ENCODE measurements at regions not wholly inside any gene's neighbourhood (a gene's known extent, or its start where the extent isn't known, plus 50 kb on each side); places are given as distances from the start of the nearest gene placed in this dataset.

DNA sequence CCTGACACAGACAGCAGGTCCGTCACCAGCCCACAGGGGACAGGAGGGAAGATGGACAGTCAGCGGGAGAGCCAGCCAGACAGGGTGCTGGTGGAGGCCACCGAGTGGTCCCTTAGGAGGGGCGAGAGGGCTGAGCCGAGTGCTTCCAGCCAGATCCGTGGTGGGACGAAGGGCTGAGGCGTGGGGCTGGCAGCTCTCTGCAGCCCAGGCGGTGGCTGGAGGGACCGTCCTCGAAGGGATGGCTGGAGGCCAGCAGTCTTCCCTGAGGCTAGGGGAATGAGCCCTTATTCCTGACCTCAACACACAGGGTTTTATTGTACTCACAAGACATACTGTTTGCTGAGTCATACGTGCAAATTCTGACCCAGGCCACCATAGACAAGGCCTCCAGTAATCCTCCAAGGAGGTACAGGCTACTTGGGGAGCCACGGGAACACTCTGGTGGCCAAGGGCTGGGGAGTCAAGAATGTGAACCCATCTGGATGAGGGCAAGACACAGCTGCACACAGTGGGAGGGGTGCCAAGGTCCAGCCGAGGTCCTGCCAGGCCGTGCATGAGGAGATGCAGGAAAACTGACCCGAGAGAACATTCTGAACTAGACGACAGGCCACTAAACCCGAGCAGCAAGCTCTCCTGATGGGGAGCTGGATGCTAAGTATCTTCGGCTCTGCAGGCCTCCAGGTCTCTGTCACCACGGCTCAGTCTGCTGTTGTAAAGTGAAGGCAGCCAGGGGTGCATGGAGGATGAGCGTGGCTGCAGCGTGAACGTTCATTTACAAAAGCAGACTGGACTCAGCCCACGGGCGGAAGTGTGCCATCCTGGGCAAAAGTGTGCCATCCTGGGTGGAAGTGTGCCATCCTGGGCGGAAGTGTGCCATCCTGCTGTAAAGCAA, 242.5 kb downstream of the TTLL2 start:
- no peak for DNase-seq

DNA sequence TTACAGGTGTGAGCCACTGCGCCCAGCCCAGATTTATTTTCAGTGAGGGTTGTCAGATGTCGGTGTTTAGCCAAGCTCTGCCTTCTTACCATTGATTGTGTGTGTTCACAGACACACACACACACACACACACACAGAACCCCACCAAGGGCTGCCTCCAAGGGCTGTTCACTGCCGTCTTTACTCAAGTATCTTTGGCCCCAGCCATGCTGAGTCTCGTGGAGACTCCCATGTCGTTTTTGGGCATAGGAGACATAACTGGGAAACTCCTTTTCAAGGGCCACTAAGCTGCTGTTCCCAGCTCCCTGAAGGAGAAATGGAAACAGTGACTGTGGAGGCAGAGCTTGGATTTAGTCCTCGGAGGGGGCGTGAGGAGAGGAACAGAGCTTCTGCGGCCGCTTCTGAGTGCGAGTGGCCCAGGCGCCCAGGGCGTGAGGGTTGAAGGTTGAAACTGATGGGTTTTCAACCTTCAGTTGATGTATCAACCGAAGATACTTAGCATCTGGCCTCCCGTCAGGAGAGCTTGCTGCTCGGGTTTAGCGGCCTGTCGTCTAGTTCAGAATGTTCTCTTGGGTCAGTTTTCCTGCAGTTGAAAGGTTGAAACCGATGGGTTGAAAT, 243.6 kb downstream of the TTLL2 start:
- no peak for DNase-seq

DNA sequence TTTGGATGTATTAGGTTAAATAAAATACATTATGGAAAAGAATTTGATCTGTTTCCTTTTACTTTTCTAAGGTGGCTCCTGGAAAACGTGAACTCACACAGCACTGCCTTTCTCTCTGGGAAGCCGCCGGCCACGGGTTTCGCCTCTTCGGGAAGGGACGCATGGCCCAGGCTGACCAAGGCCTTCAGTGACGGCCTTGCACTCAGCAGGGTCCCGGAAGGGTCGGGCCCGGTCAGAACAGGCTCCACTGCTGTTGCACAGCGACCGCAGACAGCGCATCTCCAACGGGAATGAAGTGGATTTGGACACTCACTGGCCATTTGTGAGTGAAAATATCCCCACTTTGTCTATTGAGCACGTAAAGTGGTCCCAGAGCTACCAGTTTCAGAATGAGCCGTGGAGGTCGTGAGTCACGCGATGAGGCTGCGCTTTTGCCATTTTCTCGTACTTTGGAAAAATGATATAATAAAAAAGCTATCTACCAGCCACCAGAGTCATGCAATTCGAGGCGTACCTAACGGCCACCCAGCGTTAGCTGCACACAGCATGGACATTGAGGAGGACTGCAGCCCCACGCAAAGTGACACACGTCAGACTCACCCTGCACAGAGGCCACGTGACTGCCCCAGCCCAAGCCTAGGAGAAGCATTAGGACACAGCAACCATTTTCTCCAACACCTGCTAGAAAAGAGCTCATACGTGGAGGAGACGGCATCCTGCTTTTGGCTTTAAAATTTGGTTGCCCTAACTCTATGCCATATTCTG, 244.3 kb downstream of the TTLL2 start:
- no peak for DNase-seq

DNA sequence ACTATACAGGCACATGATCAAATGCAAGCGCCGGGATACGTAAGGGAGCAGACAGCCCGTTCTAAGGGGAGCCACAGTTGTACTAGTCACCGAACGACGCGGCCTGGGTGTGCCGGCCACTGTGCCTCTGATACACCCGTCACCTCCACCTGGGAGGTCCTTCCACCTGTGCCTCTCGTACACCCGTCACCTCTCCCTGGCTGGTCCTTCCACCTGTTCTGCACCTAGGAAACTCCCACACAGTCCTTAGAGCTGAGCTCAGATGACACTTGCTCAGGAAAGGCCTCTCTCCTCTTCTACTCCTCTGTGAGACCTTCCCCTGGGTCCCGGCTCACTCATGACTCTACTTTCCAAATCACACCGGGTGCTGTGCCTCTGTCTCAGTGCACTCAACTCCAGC, 245.0 kb downstream of the TTLL2 start:
- no peak for DNase-seq

DNA sequence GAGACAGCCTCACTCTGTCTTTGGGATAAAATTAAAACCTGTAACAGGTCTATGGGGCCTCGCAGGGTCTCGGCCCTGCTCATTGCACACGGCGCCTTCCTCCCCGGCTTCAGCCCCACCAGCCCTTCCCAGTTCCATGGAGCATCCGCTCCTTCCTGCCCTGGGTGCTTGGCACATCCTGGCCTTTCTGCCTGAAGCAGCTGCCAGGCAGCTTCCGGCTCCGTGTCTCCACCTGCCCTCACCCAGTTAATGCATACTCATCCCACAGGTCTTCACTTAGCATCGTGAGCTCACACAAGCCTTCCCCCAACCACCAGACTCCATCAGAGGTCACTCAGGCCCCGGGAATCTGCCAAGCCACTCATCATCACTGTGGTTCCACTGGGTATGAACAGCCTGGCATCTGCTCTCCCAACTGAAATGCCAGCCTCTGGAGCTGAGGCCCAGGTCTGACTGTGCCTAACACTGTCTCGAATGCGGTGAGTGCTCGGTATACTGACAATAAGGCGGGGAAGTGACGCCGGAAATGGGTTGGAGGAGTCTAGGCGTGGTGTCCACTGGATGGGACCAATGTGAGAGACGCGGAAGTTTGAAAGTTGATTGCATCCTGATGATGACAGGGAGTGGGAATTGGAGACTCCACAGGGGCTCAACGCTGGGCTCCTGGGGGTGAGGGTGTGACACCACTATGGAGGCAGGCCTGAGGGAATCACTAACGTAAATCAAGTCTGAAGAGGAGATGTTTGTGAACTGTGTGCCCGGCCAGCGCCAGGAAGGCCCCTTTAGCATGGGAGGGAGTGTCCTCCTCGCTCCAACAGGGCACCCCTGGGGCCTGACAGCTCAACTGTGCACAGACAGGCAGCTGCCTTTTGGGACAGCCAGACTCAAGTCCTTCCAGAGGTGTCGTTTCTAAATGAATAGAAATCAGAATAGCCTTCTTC, 245.8 kb downstream of the TTLL2 start:
- DNase-seq = no peak

DNA sequence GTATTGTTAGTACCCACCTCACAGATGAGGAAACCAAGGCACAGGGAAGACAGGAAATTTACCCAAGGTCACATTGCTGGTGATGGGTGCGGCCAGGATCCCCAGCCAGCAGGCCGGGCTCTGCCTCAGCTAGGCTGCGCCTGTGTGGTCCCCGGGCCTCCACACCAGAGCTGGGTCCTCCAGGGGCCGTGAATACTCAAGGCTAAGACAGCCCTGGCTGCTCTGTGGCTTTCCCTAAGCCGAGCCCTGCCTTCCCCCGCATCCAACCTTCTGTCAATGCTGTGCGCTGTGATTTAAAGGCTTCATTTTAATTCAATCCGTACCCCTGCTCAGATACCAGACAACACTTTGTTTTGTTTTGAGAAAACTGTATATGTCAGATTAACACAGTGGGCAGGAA, 246.7 kb downstream of the TTLL2 start:
- no peak for DNase-seq

DNA sequence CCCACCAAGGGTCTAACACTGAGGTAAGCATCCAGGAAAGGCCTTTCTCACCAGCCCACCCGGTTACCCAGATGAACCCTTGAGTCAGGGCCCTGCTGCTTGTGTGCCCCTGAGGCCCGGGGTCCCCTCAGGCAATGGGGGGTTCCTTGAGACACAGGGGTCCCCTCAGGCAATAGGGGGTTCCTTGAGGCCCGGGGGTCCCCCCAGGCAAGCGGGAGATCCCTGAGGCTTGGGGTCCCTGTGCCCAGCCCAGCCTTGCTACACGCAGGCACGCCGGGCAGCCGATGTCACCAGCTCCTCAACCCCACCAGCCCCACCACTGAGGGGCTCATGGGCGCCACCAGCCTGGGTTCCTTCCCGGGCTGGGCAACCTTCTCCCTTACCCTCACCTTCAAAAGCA, 247.2 kb downstream of the TTLL2 start:
- no peak for DNase-seq

DNA sequence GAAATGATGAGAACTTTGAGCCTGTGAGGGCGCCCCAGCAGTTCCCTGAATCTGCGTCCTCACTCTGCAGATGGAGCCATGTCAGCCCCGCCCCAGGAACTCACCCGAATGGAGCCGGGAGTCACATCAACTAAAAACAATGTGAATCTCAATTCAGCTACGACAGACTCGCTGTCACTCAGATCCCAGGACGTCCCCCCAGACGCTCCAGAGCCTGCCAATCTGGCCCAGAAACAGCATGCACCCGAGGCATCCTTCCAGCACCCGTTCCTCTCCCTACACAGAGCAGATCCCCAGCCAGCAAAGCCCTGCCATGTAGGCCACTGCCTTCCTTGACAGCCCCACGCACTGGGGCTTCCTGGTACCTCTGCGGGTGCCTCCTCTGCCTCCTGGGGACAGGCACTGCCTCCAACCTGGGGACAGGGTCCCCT, 248.0 kb downstream of the TTLL2 start:
- DNase-seq = no peak

DNA sequence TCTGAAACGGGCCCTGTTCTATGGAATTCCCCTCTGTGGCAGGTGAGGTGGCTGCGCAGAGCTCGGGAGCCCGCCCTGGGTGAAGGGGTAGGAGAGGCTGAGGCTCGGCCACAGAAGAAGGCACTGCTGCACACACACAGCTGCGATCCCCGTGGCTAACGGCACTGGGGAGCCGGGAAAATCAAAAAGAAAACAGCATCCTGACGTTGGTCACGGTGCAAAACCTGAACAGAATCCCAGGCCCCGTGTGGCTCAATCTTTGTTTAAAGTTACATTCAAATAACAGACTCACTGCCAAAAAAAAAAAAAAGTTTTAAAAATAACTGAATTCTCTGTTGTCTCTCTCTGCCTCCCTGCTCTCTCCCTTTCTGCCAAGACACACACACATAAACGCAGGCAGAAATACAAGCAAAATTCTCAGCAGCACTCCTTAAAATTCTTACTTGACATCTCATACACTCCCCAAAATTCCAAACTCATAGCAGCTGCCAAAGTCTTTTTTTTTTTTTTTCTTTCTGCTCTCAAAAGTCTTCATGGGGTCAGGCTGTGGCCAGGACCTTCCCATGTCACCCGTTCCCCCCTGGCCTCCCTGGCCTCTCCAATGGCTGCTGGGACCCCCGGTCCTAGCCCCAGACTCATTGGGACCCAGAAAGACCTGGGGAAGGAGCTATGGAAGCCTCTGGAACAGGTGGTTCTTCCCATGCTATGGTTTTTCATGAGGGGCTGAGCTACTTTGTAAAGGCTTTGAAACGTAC, 248.8 kb downstream of the TTLL2 start:
- no peak for DNase-seq

DNA sequence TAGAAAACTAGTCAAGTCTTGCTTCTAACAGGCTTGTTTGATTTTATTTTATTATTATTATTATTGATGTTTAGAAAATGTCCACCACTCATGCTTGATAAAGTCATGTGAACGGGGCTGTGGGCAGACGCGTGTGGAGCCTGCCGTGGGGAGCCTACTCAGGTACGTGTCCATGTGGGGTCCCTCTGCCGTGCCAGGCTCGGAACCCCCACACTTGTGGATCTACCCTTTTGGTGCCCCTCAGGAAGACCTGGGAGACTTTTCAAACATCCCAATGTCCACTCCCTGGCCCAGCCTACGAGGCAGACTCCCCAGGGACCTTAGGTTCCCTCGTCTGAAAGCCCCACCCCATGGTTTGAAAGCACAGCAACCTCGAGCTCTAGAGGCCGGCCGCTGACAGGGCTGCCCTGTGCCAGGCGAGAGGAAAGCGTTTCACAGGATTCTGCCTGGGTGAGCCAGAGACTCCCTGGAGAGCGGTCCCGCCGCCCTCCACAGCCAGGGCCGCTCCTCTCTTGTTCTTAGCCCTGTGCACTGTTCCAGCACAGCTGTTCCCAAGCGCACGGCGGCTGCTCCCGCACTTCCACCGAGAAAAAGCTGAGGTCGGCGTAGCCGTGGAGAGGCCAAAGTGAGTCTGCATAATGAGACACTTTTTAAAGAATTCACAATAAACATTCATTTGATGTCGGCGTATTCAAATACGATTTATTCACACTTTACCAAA, 249.7 kb downstream of the TTLL2 start:
- no peak for DNase-seq

DNA sequence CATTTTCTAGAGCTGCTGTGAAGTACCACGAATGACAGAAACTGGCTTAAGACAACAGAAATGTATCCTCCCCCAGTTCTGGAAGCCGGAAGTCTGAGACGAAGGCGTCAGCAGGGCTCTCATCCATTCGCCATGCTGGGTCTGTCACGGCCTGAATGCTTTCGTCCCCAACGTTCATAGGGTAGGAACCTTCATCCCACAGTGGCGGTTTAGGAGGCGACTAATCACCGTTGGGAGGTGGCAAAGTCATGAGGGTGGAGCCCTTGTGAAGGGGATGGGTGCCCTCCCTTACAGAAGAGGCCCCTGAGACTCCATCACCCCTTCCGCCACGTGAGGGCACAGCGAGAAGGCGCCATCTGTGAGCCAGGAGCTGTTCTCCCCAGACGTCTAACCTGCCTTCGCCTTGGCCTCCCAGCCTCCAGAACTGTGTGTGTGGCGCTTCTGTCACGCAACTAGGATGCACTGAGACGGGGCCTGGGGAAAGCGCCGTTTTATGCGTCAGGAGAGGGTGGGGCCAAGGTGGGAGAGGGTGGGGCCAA, 250.3 kb downstream of the TTLL2 start:
- DNase-seq = no peak

DNA sequence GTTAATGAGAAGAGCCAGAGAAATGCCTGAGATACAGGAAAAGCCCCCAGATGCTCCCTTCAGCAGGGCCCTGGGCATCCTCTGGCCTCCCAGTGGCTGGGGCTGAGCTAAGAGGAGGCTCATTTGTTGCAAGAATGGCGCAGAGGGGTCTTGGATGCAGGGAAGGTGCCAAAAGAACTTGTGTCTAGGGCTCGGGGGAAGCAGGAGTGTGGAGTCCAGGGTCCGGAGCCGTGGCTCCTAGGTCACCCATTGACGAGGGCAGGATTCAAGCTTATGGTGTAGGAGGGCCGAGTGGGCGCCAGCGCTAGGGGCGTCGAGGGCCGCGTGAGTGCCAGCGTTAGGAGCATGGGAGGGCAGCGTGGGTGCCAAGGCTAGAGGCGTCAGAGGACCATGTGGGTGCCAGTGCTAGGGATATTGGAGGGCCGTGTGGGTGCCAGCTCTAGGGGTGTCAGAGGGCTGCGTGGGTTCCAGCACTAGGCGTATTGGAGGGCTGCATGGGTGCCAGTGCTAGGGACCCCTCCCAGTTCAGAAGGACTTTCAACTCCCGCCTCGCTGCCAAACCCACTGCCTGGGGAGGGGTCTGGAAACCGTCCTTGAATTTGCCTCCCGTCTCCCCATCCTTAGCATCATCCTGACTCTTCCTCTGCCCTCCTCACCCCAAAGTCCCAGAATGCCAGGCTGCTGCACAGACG, 250.5 kb upstream of the AFDN start:
- no peak for DNase-seq

DNA sequence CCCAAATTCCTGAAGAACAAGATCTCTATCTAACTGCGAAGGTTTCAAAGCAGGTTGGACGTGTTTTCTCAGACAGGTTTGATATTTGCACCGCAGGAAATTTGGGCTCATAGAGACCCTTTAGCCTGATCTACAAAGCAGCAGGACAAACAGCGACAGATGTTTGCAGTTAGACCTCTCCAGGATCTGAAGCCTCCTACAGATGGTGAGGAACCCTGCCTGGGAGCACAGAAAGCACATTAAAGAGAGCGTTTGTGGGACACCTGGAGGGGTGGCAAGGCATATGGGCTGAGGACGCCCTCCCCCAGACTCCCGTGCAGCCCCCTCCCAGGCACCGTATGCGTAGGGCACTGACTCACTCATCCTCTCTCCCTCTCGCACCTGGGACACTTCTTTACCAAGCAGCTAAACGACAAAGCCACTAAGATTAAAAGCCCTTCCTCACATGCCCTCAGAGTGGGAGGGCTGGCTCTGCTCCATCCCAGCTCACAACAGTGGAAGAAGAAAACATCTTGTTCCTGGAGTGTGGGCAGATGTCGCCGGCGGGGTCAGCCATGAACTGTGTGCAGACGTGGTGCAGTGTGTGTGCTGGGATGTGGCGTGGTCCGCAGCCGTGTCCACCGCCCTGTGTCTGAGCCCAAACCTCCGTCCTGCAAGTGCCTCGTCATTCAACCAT, 249.7 kb upstream of the AFDN start:
- no peak for DNase-seq

DNA sequence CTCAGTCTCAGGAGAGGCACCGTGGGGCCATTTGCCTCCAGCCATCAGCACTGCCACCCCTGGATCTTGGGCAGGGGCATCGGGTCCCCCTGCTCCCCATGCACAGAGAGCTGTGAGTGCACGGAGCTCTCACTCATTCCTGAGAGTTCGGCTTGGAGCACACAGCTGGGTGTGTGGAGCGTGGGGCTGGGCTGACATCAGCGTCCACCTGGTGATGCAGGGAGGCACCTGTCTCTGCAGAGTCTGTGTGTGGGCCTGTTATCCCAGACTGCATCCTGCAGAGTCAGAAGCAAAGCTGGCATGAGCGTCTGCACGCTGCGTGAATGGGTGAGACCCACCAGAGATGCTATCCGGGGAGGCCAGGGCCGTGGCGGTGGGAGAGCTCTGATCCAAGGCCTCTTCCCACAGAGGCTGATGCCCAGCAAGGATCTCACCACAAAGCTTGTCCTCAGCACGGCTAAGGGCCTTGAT, 248.8 kb upstream of the AFDN start:
- no peak for DNase-seq

DNA sequence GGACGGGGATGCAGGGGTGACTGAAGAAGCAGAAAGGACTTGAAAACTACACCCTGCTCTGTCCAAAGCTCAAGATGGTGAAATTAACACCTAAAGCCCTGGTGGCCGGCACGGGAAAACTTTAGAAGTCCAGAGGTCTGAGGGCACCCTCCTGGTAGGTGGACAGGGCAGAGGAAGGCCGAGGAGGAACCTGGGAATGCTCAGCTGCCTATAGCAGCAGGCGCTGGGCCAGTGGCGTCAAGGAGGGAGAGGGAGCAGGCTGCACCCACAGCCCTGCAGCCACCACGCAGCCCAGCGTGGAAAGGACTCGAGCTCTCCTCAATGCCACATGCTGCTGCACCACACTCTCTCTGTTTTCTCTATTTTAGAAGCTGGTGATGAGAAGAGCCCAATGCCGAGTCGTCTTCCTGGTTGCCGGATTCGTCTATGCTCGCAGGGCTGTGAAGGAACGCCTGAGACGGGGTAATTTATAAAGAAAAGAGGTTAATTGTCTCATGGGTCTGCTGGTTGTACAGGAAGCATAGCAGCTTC, 248.3 kb upstream of the AFDN start:
- no peak for DNase-seq

DNA sequence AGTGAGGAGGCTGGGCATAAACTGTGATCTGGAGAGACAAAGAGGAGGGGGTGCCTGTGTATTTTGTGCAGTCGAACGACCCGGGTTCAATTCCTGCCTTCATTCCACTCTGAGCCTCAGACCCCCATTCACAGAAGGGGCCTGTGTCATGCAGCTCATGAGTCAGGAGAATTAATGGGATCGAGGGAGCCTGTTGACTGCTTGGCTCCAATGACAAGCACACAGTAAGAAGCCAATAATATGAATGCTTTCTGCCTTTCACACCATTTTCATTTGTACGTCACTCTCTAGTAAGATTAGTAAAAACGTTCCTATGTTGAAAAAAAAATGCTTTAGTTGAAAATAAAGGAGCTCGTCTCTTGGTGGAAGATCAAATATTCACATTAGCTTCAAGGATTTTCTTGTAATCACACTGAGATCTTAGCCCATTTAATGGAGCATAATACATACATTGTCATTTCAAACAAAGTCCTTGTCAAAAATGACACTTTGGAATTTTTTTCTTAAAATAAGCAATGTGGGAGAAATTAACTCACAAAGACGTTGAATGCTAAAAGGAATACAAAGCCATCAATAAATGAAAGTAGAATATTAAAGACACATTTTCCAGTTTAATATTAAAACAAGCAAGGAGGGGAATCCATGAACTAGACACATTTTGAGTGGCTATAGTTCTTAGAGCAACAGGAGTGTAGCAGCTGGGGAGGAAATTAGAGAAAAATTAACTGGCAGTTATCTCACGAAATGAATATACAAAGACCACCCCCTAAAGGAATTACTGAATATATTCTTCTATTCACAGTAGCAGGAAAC, 246.7 kb upstream of the AFDN start:
- DNase-seq = no peak

DNA sequence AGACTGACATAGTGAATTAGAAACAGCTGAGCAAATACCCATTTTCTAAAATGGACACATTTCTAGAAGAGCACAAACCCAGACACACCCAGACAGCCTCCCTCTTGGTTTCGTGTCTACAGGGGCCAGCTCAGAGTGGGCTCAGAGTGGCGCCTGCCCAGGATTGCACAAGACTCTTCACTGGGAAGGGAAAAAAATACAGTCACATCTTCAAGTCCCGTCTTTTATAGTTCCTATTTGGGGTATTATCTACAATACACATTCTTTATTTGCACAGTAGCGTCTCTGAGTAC, 246.1 kb upstream of the AFDN start:
- no peak for DNase-seq

DNA sequence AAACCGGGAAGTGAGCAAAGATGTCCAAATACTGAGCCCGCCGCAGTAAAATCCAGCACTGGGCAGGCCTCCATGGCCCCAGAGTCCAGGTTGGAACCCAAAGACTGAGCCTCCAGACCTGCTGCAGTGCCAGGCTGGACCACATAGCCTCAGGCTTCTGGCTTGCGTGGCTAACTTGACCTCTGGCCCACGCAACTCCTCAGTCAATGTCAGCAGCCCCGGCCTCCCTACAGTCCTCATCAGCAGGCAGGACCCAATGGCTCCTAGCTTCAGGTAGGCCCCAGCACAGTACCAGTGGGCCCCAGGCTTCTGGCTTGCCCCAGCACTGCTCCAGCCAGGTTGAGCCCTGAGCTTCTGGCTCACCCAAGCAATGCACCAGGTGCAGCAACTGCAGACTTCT, 245.1 kb upstream of the AFDN start:
- DNase-seq = no peak

DNA sequence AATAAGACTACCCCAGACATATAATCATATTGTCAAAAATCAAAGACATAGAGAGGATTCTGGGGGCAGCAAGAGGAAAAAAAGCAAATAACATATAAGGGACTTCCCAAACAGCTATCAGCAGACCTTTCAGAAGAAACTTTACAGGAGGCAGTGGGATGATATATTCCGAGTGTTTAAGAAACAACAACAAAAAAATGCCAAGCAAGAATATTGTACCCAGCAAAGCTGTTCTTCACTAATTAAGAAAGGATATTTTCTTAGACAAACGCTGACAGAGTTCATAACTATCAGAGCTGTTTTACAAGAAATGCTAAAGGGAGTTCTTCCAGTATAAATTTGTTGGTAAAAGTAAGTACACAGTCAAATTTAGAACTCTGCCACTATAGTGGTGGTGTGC, 243.3 kb upstream of the AFDN start:
- DNase-seq = no peak

Measured in midbrain (tissue), 1 donor.